D721Med (cell line): ENCODE measurements at regions not wholly inside any gene's neighbourhood (a gene's known extent, or its start where the extent isn't known, plus 50 kb on each side); places are given as distances from the start of the nearest gene placed in this dataset.

Experiments used
- DNase-seq: peaks from one replicate; pipeline ENCODE4 v3.0.0; 2011; ENCODE audit warnings: low spot score; ENCODE audit not compliant: insufficient read length
- FAIRE-seq: peaks from 2 replicates; lab custom pipeline; 2011; peaks lifted over from hg19 to GRCh38; lab: Jason Lieb, UNC
- CTCF ChIP-seq: IDR thresholded peaks from 2 replicates; pipeline ENCODE4 v1.5.1; 2012; ENCODE audit warnings: mild to moderate bottlenecking, control low read depth; ENCODE audit not compliant: insufficient read depth; ENCODE audit errors: missing control alignments

GRCh38 chr1:184889902-184890301 is 84.4 kb downstream of the NIBAN1 start:
- DNase-seq = no peak
- no peak for FAIRE-seq
- no peak for TF ChIP-seq CTCF

- peak; percentile 32 for FAIRE-seq
- no peak for TF ChIP-seq CTCF
- DNase-seq = no peak
These were observed 85.1 kb downstream of the NIBAN1 start for GRCh38 chr1:184889166-184889565.

GRCh38 chr1:184888505-184888904 is 85.8 kb downstream of the NIBAN1 start:
- no peak for FAIRE-seq
- no peak for DNase-seq
- TF ChIP-seq CTCF = no peak

- TF ChIP-seq CTCF = no peak
- FAIRE-seq (no peak), DNase-seq (no peak)
These were observed 91.1 kb downstream of the NIBAN1 start for GRCh38 chr1:184882957-184883815.

- DNase-seq (no peak), FAIRE-seq (no peak)
- TF ChIP-seq CTCF = no peak
These were observed 92.1 kb downstream of the NIBAN1 start for GRCh38 chr1:184881941-184882913.

- DNase-seq (no peak), FAIRE-seq (no peak)
- no peak for TF ChIP-seq CTCF
These were observed 94.3 kb downstream of the NIBAN1 start for GRCh38 chr1:184879876-184880557.
